Adrenal gland (tissue), 5 donors: ENCODE measurements at regions not wholly inside any gene's neighbourhood (a gene's known extent, or its start where the extent isn't known, plus 50 kb on each side); places are given as distances from the start of the nearest gene placed in this dataset.

Source experiments
- CTCF ChIP-seq, 6 experiments: fragments of 450-650 bp in 4 of 6; fragments of 200-600 bp in 2 of 6; sonication (generic) in 1 of 6; IDR thresholded peaks; 1 replicate in 5 of 6; 2 replicates in 1 of 6; pipeline versions ENCODE4 v1.5.1 to v1.8.0; 2016 to 2021; ENCODE audit warnings: antibody characterized with exemption in 6 of 6, mild to moderate bottlenecking in 2 of 6, moderate library complexity in 1 of 6
- POLR2A ChIP-seq, 2 donors: fragments of 450-650 bp; IDR thresholded peaks; one replicate each; pipeline ENCODE4 v1.6.1; 2017; ENCODE audit warnings: antibody characterized with exemption in 2 of 2, mild to moderate bottlenecking in 2 of 2, moderate library complexity in 1 of 2
- donor health status: DM: no; HTN: no; CAD: no.

- TF ChIP-seq CTCF (IDR thresholded peaks at IDR 0.05) (no peak), POLR2A (IDR thresholded peaks at IDR 0.05) (no peak)
These were observed 239.4 kb downstream of the FAM47A start for GRCh38 chrX:33892670-33893069.
